Neural cell (in vitro differentiated cells): ENCODE measurements at regions not wholly inside any gene's neighbourhood (a gene's known extent, or its start where the extent isn't known, plus 50 kb on each side); places are given as distances from the start of the nearest gene placed in this dataset.

ENCODE experiments used
- H2AFZ ChIP-seq: fragments of 200-600, 300-800 bp; sonication (generic), shearing (Covaris generic); 2 replicates; pipeline ENCODE4 v1.6.0; 2014; ENCODE audit warnings: low read depth, mild to moderate bottlenecking, antibody characterized with exemption, low read length, moderate library complexity
- H3F3A ChIP-seq: fragments of 200-600 bp; shearing (Covaris generic); 2 replicates; pipeline ENCODE4 v1.6.1; 2016; ENCODE audit warnings: mild to moderate bottlenecking, moderate library complexity, mixed read lengths, antibody characterized with exemption, low read length; ENCODE audit not compliant: insufficient read depth, poor library complexity, severe bottlenecking
- H3K27ac ChIP-seq: fragments of 200-600, 300-800 bp; sonication (generic), shearing (Covaris generic); 2 replicates; pipeline ENCODE4 v1.5.1; 2014; ENCODE audit warnings: mild to moderate bottlenecking, low read length, moderate library complexity
- H3K27me3 ChIP-seq: fragments of 300-800, 200-600 bp; sonication (generic), shearing (Covaris generic); 2 replicates; pipeline ENCODE4 v1.6.0; 2014; ENCODE audit warnings: mild to moderate bottlenecking, low read depth, low read length, moderate library complexity; ENCODE audit not compliant: insufficient read depth
- H3K36me3 ChIP-seq: fragments of 300-800, 200-600 bp; sonication (generic), shearing (Covaris generic); 2 replicates; pipeline ENCODE4 v1.5.1; 2014; ENCODE audit warnings: mild to moderate bottlenecking, antibody characterized with exemption, low read length, moderate library complexity; ENCODE audit not compliant: insufficient read depth
- H3K4me2 ChIP-seq: fragments of 300-800, 200-600 bp; sonication (generic), shearing (Covaris generic); 2 replicates; pipeline ENCODE4 v1.6.0; 2014; ENCODE audit warnings: mild to moderate bottlenecking, low read length
- H3K4me3 ChIP-seq: fragments of 300-800, 200-600 bp; sonication (generic), shearing (Covaris generic); 2 replicates; pipeline ENCODE4 v1.5.1; 2014; ENCODE audit warnings: mild to moderate bottlenecking, low read length, moderate library complexity
- H3K79me2 ChIP-seq: fragments of 200-600 bp; shearing (Covaris generic); replicated peaks from 2 replicates; pipeline ENCODE4 v1.6.0; 2014; ENCODE audit warnings: mild to moderate bottlenecking, low read length, moderate library complexity; ENCODE audit not compliant: insufficient read depth
- H3K9ac ChIP-seq: fragments of 300-800, 200-600 bp; sonication (generic), shearing (Covaris generic); 2 replicates; pipeline ENCODE4 v1.6.1; 2016; ENCODE audit warnings: mild to moderate bottlenecking, low read length, mixed read lengths
- H3K9me2 ChIP-seq: fragments of 200-600 bp; shearing (Covaris generic); 2 replicates; pipeline ENCODE4 v1.6.1; 2016; ENCODE audit warnings: mild to moderate bottlenecking, low read length, mixed read lengths; ENCODE audit not compliant: insufficient read depth
- H3K9me3 ChIP-seq: fragments of 200-600, 300-800 bp; sonication (generic), shearing (Covaris generic); 2 replicates; pipeline ENCODE4 v1.6.1; 2016; ENCODE audit warnings: mild to moderate bottlenecking, mixed run types, low read length, moderate library complexity, mixed read lengths
- H4K20me1 ChIP-seq: fragments of 200-600 bp; shearing (Covaris generic); 2 replicates; pipeline ENCODE4 v1.6.1; 2016; ENCODE audit warnings: mild to moderate bottlenecking, mixed run types; ENCODE audit not compliant: insufficient read depth
- CTCF ChIP-seq: fragments of 450-650 bp; IDR thresholded peaks from 2 replicates; pipeline ENCODE4 v1.5.1; 2014; ENCODE audit warnings: antibody characterized with exemption, mild to moderate bottlenecking, moderate library complexity; ENCODE audit not compliant: poor library complexity, severe bottlenecking
- EP300 ChIP-seq: fragments of 450-650 bp; conservative IDR thresholded peaks from 2 replicates; pipeline ENCODE4 v1.6.1; 2014; ENCODE audit warnings: antibody characterized with exemption, mild to moderate bottlenecking, moderate library complexity; ENCODE audit not compliant: poor library complexity, severe bottlenecking
- EZH2 ChIP-seq: fragments of 200-600, 300-800 bp; shearing (Covaris generic), sonication (generic); IDR thresholded peaks from 2 replicates; pipeline ENCODE4 v1.6.1; 2014; ENCODE audit warnings: antibody characterized with exemption, low read length, borderline replicate concordance, mild to moderate bottlenecking; ENCODE audit not compliant: insufficient read depth, poor library complexity, severe bottlenecking
- MXI1 ChIP-seq: fragments of 450-650 bp; conservative IDR thresholded peaks from 2 replicates; pipeline ENCODE4 v1.6.1; 2014; ENCODE audit warnings: antibody characterized with exemption, mild to moderate bottlenecking; ENCODE audit not compliant: poor library complexity, severe bottlenecking
- POLR2AphosphoS5 ChIP-seq: IDR thresholded peaks from 2 replicates; pipeline ENCODE4 v1.6.1; 2012
- RAD21 ChIP-seq: fragments of 450-650 bp; conservative IDR thresholded peaks from 2 replicates; pipeline ENCODE4 v1.6.1; 2014; ENCODE audit warnings: antibody characterized with exemption, mild to moderate bottlenecking, moderate library complexity
- REST ChIP-seq: IDR thresholded peaks from 2 replicates; pipeline ENCODE4 v1.6.1; 2012; ENCODE audit warnings: borderline replicate concordance
- SMC3 ChIP-seq: fragments of 450-650 bp; conservative IDR thresholded peaks from 2 replicates; pipeline ENCODE4 v1.6.1; 2014; ENCODE audit warnings: antibody characterized with exemption, mild to moderate bottlenecking, moderate library complexity; ENCODE audit not compliant: poor library complexity
- TAF1 ChIP-seq: IDR thresholded peaks from 2 replicates; pipeline ENCODE4 v1.6.1; 2012; ENCODE audit warnings: low read depth

- Histone ChIP-seq H4K20me1 (no peaks in the 10 kb centered on the region), H3K79me2 (no peaks in the 10 kb centered on the region), H3K9me2 (no peaks in the 10 kb centered on the region), H3K27ac (no peak overlapping the region), H3K36me3 (no peaks in the 10 kb centered on the region), H2AFZ (no peak overlapping the region), H3K9ac (no peak overlapping the region), H3K9me3 (no peaks in the 10 kb centered on the region), H3K4me3 (no peak overlapping the region), H3F3A (no peaks in the 10 kb centered on the region), H3K4me2 (no peak overlapping the region), H3K27me3 (no peaks in the 10 kb centered on the region)
- TF ChIP-seq TAF1: no peak
- TF ChIP-seq CTCF: no peak
- no peak for TF ChIP-seq EZH2
- no peak for TF ChIP-seq RAD21
- TF ChIP-seq POLR2AphosphoS5: no peak
- TF ChIP-seq MXI1: no peak
- TF ChIP-seq SMC3: no peak
- TF ChIP-seq REST: no peak
- no peak for TF ChIP-seq EP300
Measured at GRCh38 chr13:33913829-33914228, 95.9 kb downstream of the RFC3 start.

GRCh38 chr13:33917190-33917589 lies 99.2 kb downstream of the RFC3 start:
- Histone ChIP-seq H3K79me2 (no peaks in the 10 kb centered on the region), H3K9me2 (no peaks in the 10 kb centered on the region), H3K9ac (no peak overlapping the region), H4K20me1 (no peaks in the 10 kb centered on the region), H3K9me3 (no peaks in the 10 kb centered on the region), H3K27ac (no peak overlapping the region), H3K27me3 (no peaks in the 10 kb centered on the region), H3K4me2 (no peak overlapping the region), H2AFZ (no peak overlapping the region), H3K4me3 (no peak overlapping the region), H3F3A (no peaks in the 10 kb centered on the region), H3K36me3 (no peaks in the 10 kb centered on the region)
- TF ChIP-seq TAF1 (no peak), POLR2AphosphoS5 (no peak), MXI1 (no peak)

GRCh38 chr13:33918199-33918932 lies 100.4 kb downstream of the RFC3 start:
- H3K27me3 ChIP-seq: no peaks in the 10 kb centered on the region
- H3F3A ChIP-seq: no peaks in the 10 kb centered on the region
- no peak overlapping the region for H3K4me3 ChIP-seq
- no peak overlapping the region for H3K4me2 ChIP-seq
- no peaks in the 10 kb centered on the region for H3K36me3 ChIP-seq
- H4K20me1 ChIP-seq: no peaks in the 10 kb centered on the region
- H3K27ac ChIP-seq: no peak overlapping the region
- H3K9ac ChIP-seq: no peak overlapping the region
- no peaks in the 10 kb centered on the region for H3K79me2 ChIP-seq
- no peaks in the 10 kb centered on the region for H3K9me2 ChIP-seq
- TF ChIP-seq POLR2AphosphoS5: no peak
- TF ChIP-seq MXI1: no peak
- H2AFZ ChIP-seq: no peak overlapping the region
- no peaks in the 10 kb centered on the region for H3K9me3 ChIP-seq
